A673 (cell line): ENCODE measurements at regions not wholly inside any gene's neighbourhood (a gene's known extent, or its start where the extent isn't known, plus 50 kb on each side); places are given as distances from the start of the nearest gene placed in this dataset.

ENCODE experiments used
- EZH2 ChIP-seq: fragments of 200-600 bp; sonication (generic); IDR thresholded peaks from 2 replicates; pipeline ENCODE4 v1.6.1; 2017; ENCODE audit warnings: borderline replicate concordance, low read depth, mild to moderate bottlenecking, mixed read lengths, antibody characterized with exemption, low read length; ENCODE audit not compliant: poor library complexity, severe bottlenecking
- TF ChIP-seq, protein P1 (sequence below): fragments of 300-800, 200-600 bp; sonication (generic); conservative IDR thresholded peaks from 2 replicates; pipeline ENCODE4 v1.5.1; 2017; ENCODE audit warnings: low read depth, mild to moderate bottlenecking, antibody characterized with exemption, low read length, moderate library complexity, mixed read lengths

- TF ChIP-seq, protein P1, sequence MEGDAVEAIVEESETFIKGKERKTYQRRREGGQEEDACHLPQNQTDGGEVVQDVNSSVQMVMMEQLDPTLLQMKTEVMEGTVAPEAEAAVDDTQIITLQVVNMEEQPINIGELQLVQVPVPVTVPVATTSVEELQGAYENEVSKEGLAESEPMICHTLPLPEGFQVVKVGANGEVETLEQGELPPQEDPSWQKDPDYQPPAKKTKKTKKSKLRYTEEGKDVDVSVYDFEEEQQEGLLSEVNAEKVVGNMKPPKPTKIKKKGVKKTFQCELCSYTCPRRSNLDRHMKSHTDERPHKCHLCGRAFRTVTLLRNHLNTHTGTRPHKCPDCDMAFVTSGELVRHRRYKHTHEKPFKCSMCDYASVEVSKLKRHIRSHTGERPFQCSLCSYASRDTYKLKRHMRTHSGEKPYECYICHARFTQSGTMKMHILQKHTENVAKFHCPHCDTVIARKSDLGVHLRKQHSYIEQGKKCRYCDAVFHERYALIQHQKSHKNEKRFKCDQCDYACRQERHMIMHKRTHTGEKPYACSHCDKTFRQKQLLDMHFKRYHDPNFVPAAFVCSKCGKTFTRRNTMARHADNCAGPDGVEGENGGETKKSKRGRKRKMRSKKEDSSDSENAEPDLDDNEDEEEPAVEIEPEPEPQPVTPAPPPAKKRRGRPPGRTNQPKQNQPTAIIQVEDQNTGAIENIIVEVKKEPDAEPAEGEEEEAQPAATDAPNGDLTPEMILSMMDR: no peak
- TF ChIP-seq EZH2: no peak
Observed at GRCh38 chr1:29806646-29807319, 570.5 kb downstream of the PTPRU start.
